HG03103 (cell line): ENCODE measurements at regions not wholly inside any gene's neighbourhood (a gene's known extent, or its start where the extent isn't known, plus 50 kb on each side); places are given as distances from the start of the nearest gene placed in this dataset.
"Not testable (repeated sequence)": the region's sequence is repeated elsewhere in the genome, so short reads cannot be mapped to it uniquely, and the experiment has no call there.

Experiments
- ATAC-seq: cut with Tn5 transposase; IDR thresholded peaks from one replicate; pipeline ENCODE4 v1.9.1; 2021; ENCODE audit warnings: low read depth; ENCODE audit not compliant: unreplicated experiment

DNA sequence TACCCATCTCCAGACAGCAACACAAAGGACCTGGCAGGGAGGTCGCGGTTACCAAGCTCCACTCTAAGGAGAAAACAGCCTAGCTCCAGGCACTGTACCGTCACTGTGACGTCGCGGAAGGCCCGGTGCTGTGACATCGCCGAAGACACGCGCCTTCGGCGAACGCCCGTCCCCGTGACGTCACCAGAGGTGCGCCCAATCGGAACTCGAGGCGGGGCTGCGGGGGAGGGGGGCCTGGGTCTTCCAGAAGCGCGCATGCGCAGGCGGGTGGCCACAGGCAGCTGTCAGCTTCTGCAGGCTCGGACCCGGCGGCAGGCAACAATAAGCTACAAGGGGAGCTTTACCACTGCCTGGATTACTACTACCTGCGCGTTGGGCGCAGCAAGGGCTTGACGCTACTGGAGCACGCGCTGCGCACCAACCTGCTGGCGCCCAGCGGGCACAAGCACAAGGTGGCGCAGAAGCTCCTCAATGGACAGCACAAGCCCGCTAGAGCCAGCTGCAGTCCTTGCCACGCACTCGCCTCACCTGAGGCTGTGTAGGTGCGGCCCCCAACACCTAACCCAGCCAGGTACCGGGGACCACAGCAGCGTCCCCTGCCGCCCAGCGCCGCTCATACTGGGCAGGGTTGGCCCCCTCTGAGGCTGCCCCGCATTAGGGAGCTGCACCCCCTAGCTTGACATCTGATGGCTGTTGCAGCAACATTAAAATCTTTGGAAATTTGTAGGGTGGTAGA is 208.4 kb downstream of the TPST1 start:
- ATAC-seq: peak; percentile 69

GRCh38 chr7:66415659-66416265 is 210.6 kb downstream of the TPST1 start:
- ATAC-seq: no peak

DNA sequence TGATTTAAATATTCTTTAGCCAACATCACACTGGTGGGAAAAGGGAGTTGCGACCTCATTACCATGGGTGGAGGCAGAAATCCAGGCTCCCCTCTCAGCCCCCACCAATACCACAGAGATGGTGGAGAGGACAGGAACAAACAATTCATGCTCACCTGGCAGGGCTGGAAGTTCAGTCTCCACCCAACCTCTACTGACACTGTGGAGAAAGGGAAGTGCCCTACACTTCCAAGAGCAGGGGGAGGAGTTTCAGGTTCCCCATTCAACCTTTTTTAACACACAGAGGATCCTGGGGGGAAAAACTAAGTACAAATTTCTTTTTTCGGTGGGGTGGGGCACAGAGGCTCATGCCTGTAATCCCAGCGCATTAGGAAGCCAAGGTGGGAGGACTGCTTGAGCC is 210.1 kb upstream of the KCTD7 start:
- no peak for ATAC-seq

DNA sequence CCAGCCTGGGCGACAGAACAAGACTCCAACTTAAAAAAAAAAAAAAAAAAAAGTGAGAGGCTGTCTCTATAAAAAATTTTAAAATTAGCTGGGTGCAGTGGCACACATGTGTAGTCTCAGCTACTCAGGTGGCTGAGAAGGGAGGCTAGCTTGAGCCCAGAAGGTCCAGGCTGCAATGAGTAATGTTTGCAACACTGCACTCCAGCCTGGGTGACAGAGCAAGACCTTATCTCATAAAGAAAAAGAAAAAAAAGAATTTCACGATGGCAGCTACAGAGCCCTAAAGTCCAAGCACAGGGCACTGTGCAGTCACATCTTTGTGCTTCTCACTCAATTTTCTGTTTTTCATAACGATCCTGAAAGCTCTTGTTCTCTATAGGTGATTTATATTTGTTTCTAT is 209.5 kb upstream of the KCTD7 start:
- ATAC-seq: no peak

DNA sequence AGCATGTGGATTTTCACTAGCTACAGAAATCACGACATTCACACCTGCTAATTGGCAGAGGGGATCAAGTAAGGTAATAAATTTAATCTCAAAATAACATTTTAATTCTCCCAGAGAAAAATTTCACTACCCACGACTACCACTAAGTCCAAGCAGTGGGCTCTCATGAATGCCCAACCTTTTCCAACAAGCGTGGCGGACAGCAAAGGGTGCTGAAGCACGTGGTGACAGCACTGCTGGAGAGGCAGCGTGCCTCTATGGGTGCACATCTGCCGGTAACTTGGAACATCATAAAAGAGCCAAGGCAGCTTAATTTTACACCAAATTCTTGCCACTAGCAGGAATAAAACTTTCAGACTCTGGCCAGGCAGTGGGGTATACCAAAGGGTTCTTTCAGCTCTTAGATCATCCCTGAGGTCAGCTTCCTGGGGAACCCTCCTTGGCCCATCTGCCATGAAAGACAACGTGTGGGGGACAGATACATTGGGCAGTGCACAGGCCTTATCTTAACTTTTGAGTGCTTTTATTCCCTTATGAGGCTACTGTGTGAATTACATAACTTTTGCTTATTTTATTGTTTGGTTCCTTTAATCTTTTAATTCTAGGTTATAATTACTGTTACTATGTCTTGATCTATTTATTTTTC is 206.7 kb upstream of the KCTD7 start:
- ATAC-seq: no peak

- no peak for ATAC-seq
Measured at GRCh38 chr7:66423729-66424128, 205.0 kb upstream of the KCTD7 start.

DNA sequence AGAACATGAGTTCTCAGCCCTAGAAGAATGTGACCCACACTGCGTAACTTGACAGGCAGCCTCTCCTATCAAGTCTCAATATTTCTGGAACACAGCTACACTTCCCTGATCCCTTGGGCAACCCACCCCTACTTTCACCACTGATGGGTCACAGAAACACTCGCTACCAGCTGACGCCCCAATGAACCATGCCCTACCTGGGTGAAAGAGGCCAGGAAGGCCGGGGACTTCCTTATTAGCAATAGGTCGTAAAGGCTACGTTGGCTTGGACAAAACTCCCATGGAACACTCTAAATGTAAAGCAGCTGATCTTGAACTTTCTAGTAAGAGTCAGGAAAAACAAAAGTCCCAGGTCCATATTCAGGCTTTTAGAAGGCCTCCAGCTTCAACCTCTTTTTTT is 202.3 kb upstream of the KCTD7 start:
- ATAC-seq: no peak

DNA sequence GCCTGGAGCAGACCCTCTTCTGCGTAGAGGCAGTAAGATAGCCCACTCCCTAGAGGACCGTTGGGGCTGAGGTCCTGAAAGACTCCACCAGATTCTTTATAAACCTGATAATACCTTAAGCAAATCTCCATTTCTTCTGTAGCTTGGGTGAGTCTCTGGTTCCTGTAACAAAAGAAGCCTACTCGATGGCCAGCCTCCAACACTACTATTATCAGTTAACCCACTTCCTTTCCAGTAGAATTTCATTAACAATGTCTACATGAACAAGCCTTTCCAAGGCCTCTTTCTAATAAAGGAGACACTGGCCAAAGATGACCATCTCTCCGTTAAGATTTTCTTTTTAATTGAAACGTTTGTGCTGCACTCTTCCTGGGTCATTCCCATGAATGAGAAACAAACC is 201.7 kb upstream of the KCTD7 start:
- ATAC-seq: no peak

DNA sequence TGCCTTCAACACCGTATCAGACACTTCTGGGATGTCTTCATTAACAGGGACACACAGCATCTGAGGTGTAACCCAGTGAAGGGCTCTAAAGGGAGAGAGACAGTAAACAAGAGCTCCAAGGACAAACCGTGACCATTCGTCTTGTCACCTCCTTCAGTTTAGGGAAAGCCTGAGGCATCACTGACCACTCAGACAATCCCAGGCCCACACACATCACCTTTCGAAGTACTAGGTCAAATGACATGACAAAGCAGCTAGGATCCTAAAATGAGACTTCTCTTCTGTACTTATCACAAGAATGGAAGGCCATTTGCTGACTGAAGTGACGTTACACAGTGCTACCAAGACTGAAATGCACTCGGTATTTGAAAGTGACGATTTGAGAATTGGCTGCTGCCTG is 200.7 kb upstream of the KCTD7 start:
- ATAC-seq: no peak

DNA sequence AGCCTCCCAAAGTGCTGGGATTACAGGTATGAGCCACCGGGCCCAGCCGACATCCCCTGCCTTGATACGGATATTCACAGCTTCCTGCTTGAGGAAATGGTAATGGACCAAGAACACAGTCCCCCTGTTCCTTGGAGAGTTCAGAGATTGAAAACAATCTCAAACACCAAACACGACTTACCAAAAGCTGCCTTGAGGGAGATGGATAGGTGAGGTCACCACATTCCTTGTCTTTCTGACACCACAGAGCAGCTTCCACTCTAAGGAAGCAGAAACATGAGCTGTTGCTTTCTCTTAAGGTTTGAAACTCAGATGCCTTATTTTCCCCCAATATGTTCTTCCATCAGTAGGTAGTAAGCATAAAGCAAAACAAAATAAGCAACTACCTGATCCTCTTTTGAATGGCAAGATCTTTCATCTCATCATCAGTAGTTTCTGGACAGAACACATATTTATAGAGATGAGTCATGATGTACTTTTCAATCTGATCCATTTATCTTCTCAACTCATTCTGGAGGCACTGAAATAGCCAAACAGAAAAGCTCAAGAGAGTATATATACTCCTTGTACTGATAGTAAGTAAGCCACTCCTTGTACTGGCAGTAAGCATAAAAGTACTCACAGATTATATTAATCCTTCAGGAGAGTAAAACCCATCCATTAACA is 199.1 kb upstream of the KCTD7 start:
- no peak for ATAC-seq

GRCh38 chr7:66430164-66430545 is 198.5 kb upstream of the KCTD7 start:
- no peak for ATAC-seq

DNA sequence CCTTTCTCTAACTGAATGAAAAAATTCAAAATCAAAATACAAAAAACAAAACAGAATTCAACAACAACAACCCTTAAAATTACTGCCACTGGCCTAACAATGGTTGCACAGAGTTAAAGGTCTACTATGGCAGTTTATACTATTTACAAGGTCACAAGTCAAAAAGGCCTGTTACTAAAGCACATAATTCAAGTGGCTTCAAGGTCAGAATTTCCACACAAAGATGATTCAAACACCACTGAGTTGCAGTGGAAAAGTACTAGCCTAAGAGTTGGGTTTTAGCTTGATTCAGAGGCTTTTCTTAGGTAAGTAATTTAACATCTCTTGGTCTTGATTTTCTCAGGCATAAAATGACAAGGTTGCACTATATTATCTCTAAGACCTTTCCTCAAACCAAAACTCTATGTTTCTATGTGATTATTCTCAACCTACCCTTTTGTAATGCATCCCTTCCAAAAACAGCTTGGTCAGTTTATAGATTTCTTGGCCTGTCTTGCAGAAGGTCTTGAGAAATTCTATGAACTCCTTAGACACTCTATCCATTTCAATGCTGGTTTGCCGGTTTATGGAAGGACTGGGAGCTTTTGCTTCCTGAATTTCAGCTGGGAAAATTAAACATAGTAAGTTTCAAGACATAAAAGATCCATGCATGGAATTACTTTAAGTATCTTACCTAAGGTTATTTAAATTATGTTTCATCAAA is 189.8 kb upstream of the KCTD7 start:
- not testable (repeated sequence) for ATAC-seq

GRCh38 chr7:66442385-66442784 is 186.3 kb upstream of the KCTD7 start:
- ATAC-seq: no peak

DNA sequence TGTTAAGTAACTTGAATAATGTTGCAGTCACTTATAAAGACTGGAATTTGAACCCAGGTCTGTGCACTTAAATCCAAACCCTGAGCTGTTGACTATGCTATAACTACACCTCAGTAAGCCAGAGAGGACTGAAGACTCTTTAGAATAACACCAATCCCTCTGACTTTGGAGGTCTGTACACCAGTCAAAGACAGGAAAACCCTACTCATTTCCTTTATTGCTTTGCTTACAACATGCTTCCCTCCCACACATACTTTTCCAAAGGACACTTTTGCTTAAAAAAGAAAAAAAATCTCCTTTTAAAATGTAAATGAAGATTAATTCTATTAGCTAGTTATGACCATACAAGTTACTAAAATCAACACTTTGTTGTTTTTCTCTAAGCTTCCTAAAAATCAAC is 184.7 kb upstream of the KCTD7 start:
- no peak for ATAC-seq

- ATAC-seq: not testable (repeated sequence)
Measured at GRCh38 chr7:66447007-66447406, 181.7 kb upstream of the KCTD7 start.

DNA sequence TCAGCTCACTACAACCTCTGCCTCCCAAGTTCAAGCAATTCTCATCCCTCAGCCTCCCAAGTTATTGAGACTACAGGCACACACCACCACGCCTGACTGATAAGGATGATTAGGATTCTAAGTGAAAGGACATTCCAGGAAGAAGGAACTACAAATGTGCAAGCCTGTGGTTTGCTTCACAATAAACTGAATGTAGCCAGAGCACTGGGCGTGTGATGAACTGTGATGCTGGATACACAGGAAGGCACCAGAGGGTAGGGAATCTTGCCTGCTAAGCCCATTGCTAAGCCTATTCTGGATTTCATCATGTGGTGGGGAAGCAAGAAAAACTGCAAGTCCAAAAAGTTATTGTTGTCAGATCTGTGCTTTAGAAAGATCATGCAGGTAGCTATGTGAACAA is 177.9 kb upstream of the KCTD7 start:
- ATAC-seq: not testable (repeated sequence)

GRCh38 chr7:66451713-66452112 is 177.0 kb upstream of the KCTD7 start:
- ATAC-seq: peak; percentile 58

- peak; percentile 13 for ATAC-seq
Measured at GRCh38 chr7:66452165-66452564, 176.5 kb upstream of the KCTD7 start.

DNA sequence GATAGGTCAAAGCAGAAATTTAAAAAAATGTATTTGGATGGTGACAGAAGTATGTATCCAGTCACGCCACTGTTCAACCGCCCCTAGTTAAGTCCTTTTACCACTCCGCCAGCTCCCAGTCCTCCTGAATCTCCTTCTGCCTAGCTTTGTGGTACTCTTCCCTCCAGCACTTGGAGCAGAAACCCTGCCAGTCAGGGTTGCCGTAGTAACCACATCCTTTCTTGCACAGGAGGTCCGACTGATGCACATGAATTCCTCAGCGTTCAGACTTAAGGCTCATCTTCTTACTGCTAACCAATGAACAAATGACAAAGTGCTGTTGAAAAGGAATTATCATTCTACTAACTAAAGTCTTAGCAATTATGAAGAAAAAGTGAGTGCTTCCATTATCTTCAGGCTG is 175.3 kb upstream of the KCTD7 start:
- no peak for ATAC-seq

GRCh38 chr7:66454600-66455225 is 174.0 kb upstream of the KCTD7 start:
- ATAC-seq: no peak
